Skin epidermis (tissue), 12 donors: ENCODE measurements at regions not wholly inside any gene's neighbourhood (a gene's known extent, or its start where the extent isn't known, plus 50 kb on each side); places are given as distances from the start of the nearest gene placed in this dataset.
"Not testable (repeated sequence)": the region's sequence is repeated elsewhere in the genome, so short reads cannot be mapped to it uniquely, and the experiment has no call there.

Experiments used
- H3K27ac ChIP-seq, 21 experiments: fragments of 200-600 bp; sonication (generic) in 11 of 21; one replicate each; pipeline ENCODE4 v1.5.0; 2020; ENCODE audit warnings: mild to moderate bottlenecking in 3 of 21, inconsistent platforms in 2 of 21, moderate library complexity in 2 of 21
- H3K4me3 ChIP-seq, 7 experiments: fragments of 200-600 bp; sonication (generic) in 2 of 7; one replicate each; pipeline ENCODE4 v1.5.0; 2020; ENCODE audit warnings: inconsistent platforms in 2 of 7, mild to moderate bottlenecking in 2 of 7, moderate library complexity in 1 of 7

GRCh38 chr6:27043244-27043643, 204.3 kb upstream of the PRSS16 start:
- Histone ChIP-seq H3K27ac (no peak overlapping the region), H3K4me3 (no peak overlapping the region)

- H3K27ac ChIP-seq, H3K4me3 ChIP-seq: not testable (repeated sequence)
Measured at GRCh38 chr6:27045131-27045530, 202.4 kb upstream of the PRSS16 start.

- not testable (repeated sequence) for H3K27ac ChIP-seq
Measured at GRCh38 chr6:27047725-27048124, 199.8 kb upstream of the PRSS16 start.

GRCh38 chr6:27049863-27050781, 197.4 kb upstream of the PRSS16 start:
- H3K4me3 ChIP-seq: no peak overlapping the region
- H3K27ac ChIP-seq: no peak overlapping the region

More at GRCh38 chr6:27047725-27048124, 199.8 kb upstream of the PRSS16 start:
- H3K4me3 ChIP-seq: not testable (repeated sequence)

- not testable (repeated sequence) for H3K27ac ChIP-seq, H3K4me3 ChIP-seq
Measured at GRCh38 chr6:27052082-27052730, 195.3 kb upstream of the PRSS16 start.

GRCh38 chr6:27052731-27053082, 194.8 kb upstream of the PRSS16 start:
- Histone ChIP-seq H3K27ac (no peak overlapping the region), H3K4me3 (no peak overlapping the region)

GRCh38 chr6:27053738-27054137, 193.8 kb upstream of the PRSS16 start:
- Histone ChIP-seq H3K27ac (no peak overlapping the region), H3K4me3 (no peak overlapping the region)

- Histone ChIP-seq H3K4me3 (no peak overlapping the region), H3K27ac (no peak overlapping the region)
Measured at GRCh38 chr6:27056615-27057014, 190.9 kb upstream of the PRSS16 start.

- Histone ChIP-seq H3K27ac (no peak overlapping the region), H3K4me3 (no peak overlapping the region)
Measured at GRCh38 chr6:27059621-27060425, 187.7 kb upstream of the PRSS16 start.

- no peak overlapping the region for H3K27ac ChIP-seq
- no peak overlapping the region for H3K4me3 ChIP-seq
Measured at GRCh38 chr6:27061235-27061993, 186.1 kb upstream of the PRSS16 start.

- no peak overlapping the region for H3K4me3 ChIP-seq
Measured at GRCh38 chr6:27062755-27063154, 184.7 kb upstream of the PRSS16 start.

GRCh38 chr6:27065183-27065582, 182.3 kb upstream of the PRSS16 start:
- no peak overlapping the region for H3K27ac ChIP-seq
- no peak overlapping the region for H3K4me3 ChIP-seq

More at GRCh38 chr6:27062755-27063154, 184.7 kb upstream of the PRSS16 start:
- no peak overlapping the region for H3K27ac ChIP-seq

- no peak overlapping the region for H3K27ac ChIP-seq
- H3K4me3 ChIP-seq: no peak overlapping the region
Measured at GRCh38 chr6:27066381-27066780, 181.1 kb upstream of the PRSS16 start.

GRCh38 chr6:27066802-27067201, 180.7 kb upstream of the PRSS16 start:
- Histone ChIP-seq H3K27ac (no peak overlapping the region), H3K4me3 (no peak overlapping the region)

- Histone ChIP-seq H3K4me3 (no peak overlapping the region), H3K27ac (no peak overlapping the region)
Measured at GRCh38 chr6:27073441-27073840, 174.1 kb upstream of the PRSS16 start.

- H3K27ac ChIP-seq: no peak overlapping the region
- H3K4me3 ChIP-seq: no peak overlapping the region
Measured at GRCh38 chr6:27076116-27076515, 171.4 kb upstream of the PRSS16 start.

- Histone ChIP-seq H3K27ac (no peak overlapping the region), H3K4me3 (peak overlapping the region in 4 of 7 experiments; percentile 7 to 21 (median 14))
Measured at GRCh38 chr6:27078734-27079357, 168.7 kb upstream of the PRSS16 start.

- no peak overlapping the region for H3K27ac ChIP-seq
Measured at GRCh38 chr6:27081188-27081587, 166.3 kb upstream of the PRSS16 start.

GRCh38 chr6:27081931-27082330, 165.6 kb upstream of the PRSS16 start:
- Histone ChIP-seq H3K27ac (no peak overlapping the region), H3K4me3 (no peak overlapping the region)

More at GRCh38 chr6:27081188-27081587, 166.3 kb upstream of the PRSS16 start:
- H3K4me3 ChIP-seq: no peak overlapping the region
